OCI-LY1 (cell line): ENCODE measurements at regions not wholly inside any gene's neighbourhood (a gene's known extent, or its start where the extent isn't known, plus 50 kb on each side); places are given as distances from the start of the nearest gene placed in this dataset.

Experiments used
- EZH2 ChIP-seq: fragments of 200-600 bp; sonication (generic), shearing (Covaris generic); IDR thresholded peaks from 2 replicates; pipeline ENCODE4 v1.8.0; 2017; ENCODE audit warnings: borderline replicate concordance, mixed run types, mild to moderate bottlenecking, antibody characterized with exemption, low read length, moderate library complexity, mixed read lengths
- TF ChIP-seq, protein P1 (sequence below): fragments of 200-600 bp; sonication (generic), shearing (Covaris generic); IDR thresholded peaks from 2 replicates; pipeline ENCODE4 v1.5.1; 2017; ENCODE audit warnings: mild to moderate bottlenecking, antibody characterized with exemption, low read length, moderate library complexity, mixed read lengths

DNA sequence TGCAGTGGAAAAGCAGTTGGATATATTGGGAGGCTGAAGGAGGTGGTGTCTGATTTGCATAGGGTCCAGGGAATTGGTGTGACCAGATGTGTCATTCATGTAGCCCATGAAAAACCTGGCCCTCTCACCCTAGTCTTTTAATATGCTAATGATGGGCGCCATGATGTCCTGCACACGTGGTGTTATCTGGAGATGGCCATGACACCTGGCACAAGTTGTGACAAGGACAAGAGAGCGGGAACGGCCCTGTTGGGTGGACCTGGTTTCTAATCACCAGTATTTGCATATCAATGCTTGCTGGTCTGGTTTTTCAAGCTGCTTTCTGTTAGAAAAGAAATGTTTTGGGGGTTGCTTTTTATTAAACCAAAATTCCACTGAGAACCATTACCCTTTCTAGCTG, 87.4 kb downstream of the ZXDA start:
- TF ChIP-seq, protein P1, sequence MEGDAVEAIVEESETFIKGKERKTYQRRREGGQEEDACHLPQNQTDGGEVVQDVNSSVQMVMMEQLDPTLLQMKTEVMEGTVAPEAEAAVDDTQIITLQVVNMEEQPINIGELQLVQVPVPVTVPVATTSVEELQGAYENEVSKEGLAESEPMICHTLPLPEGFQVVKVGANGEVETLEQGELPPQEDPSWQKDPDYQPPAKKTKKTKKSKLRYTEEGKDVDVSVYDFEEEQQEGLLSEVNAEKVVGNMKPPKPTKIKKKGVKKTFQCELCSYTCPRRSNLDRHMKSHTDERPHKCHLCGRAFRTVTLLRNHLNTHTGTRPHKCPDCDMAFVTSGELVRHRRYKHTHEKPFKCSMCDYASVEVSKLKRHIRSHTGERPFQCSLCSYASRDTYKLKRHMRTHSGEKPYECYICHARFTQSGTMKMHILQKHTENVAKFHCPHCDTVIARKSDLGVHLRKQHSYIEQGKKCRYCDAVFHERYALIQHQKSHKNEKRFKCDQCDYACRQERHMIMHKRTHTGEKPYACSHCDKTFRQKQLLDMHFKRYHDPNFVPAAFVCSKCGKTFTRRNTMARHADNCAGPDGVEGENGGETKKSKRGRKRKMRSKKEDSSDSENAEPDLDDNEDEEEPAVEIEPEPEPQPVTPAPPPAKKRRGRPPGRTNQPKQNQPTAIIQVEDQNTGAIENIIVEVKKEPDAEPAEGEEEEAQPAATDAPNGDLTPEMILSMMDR: no peak
- no peak for TF ChIP-seq EZH2
